HEK293T (cell line): ENCODE measurements at regions not wholly inside any gene's neighbourhood (a gene's known extent, or its start where the extent isn't known, plus 50 kb on each side); places are given as distances from the start of the nearest gene placed in this dataset.

Source experiments
- CTCF ChIA-PET: fragments of 350-600 bp; formaldehyde crosslinking; extraction: SDS; loops from one replicate; lab custom pipeline; 2021; ENCODE audit warnings: antibody characterized with exemption, inconsistent platforms; lab: Yijun Ruan, JAX
- POLR2A ChIA-PET: fragments of 350-600 bp; formaldehyde crosslinking; extraction: SDS; loops from one replicate; lab custom pipeline; 2020; ENCODE audit warnings: antibody characterized with exemption, inconsistent platforms; lab: Yijun Ruan, JAX
- DNase-seq: peaks from one replicate; pipeline ENCODE4 v3.0.0; 2012; ENCODE audit warnings: mixed read lengths; ENCODE audit errors: extremely low spot score
- ARNT ChIP-seq: fragments of 450-650 bp; IDR thresholded peaks from 2 replicates; pipeline ENCODE4 v1.6.1; 2017; ENCODE audit warnings: mild to moderate bottlenecking
- BHLHE40 ChIP-seq: fragments of 450-650 bp; IDR thresholded peaks from 2 replicates; pipeline ENCODE4 v1.6.1; 2016; ENCODE audit warnings: mild to moderate bottlenecking, moderate library complexity, borderline replicate concordance
- CTBP1 ChIP-seq: fragments of 450-650 bp; IDR thresholded peaks from 2 replicates; pipeline ENCODE4 v1.6.1; 2016; ENCODE audit warnings: borderline replicate concordance
- FOXK2 ChIP-seq: fragments of 450-650 bp; IDR thresholded peaks from 2 replicates; pipeline ENCODE4 v1.6.1; 2016; ENCODE audit warnings: mild to moderate bottlenecking
- FOXM1 ChIP-seq: fragments of 450-650 bp; IDR thresholded peaks from 2 replicates; pipeline ENCODE4 v1.6.1; 2017; ENCODE audit warnings: mild to moderate bottlenecking, borderline replicate concordance
- HDGF ChIP-seq: fragments of 450-650 bp; IDR thresholded peaks from 2 replicates; pipeline ENCODE4 v1.6.1; 2017; ENCODE audit warnings: antibody characterized with exemption, borderline replicate concordance
- L3MBTL2 ChIP-seq: fragments of 450-650 bp; conservative IDR thresholded peaks from 2 replicates; pipeline ENCODE4 v1.6.1; 2016; ENCODE audit warnings: mild to moderate bottlenecking
- LEF1 ChIP-seq: fragments of 450-650 bp; IDR thresholded peaks from 2 replicates; pipeline ENCODE4 v1.6.1; 2017; ENCODE audit warnings: mild to moderate bottlenecking, borderline replicate concordance

DNA sequence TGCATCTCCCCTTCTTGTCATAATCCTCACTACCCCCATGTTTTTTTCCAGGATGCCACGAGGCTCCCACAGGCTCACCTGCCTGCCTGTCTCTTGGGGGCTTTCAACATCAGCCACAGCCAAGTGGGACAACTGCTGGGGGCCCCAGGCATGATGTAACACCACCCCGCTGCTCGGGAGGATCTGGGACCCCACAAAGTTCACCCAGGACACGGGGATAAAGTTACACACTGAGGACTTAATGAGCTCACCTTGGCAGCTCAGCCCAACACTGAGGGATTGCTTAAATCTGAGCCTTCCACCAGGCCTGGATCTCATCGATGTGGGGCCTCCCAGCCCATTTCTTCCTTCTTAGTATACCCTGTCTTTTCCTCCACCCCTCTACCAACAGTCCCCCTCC is 56.4 kb upstream of the NNAT start:
- DNase-seq, result no peak
- ChIA-PET CTCF (interaction anchor here (0.6 kb wide), 1 partner anchor 10 kb away, joined by 3 read pairs; no protein-coding TSS in a partner anchor), POLR2A (no interaction called here)
- TF ChIP-seq LEF1 (no peak), HDGF (no peak), L3MBTL2 (no peak), FOXM1 (no peak), ARNT (no peak), FOXK2 (no peak), BHLHE40 (no peak), CTBP1 (no peak)
